ENCODE measurements at regions not wholly inside any gene's neighbourhood (a gene's known extent, or its start where the extent isn't known, plus 50 kb on each side); places are given as distances from the start of the nearest gene placed in this dataset.

DNA sequence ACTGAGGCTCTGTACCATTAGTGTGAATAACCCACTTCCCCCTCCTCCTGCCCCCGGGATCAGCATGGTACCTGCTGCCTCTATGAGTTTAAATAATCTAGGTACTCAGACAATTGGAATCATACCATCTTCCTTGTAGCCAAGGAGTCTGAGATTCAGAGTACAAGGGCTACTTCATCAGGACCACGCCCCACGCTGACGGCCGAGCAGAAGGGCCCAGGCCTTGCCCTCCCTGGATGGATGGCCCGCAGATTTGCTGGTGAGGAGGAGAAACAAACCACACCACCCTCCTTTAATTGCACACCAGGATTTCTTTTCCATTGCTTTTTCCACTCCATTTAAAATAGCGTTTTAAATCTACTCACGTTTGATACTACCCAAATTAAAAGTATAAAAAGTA, 649.9 kb upstream of the ADARB2 start:
- no peak for DNase-seq (ENCODE audit: low spot score)
- in situ Hi-C loops (cut with MboI; ENCODE audit: low pct_unique_long_range_greater_than_20kb, low sequenced_read_pairs, unreplicated experiment) = no loop called here
- TF ChIP-seq, protein P1, sequence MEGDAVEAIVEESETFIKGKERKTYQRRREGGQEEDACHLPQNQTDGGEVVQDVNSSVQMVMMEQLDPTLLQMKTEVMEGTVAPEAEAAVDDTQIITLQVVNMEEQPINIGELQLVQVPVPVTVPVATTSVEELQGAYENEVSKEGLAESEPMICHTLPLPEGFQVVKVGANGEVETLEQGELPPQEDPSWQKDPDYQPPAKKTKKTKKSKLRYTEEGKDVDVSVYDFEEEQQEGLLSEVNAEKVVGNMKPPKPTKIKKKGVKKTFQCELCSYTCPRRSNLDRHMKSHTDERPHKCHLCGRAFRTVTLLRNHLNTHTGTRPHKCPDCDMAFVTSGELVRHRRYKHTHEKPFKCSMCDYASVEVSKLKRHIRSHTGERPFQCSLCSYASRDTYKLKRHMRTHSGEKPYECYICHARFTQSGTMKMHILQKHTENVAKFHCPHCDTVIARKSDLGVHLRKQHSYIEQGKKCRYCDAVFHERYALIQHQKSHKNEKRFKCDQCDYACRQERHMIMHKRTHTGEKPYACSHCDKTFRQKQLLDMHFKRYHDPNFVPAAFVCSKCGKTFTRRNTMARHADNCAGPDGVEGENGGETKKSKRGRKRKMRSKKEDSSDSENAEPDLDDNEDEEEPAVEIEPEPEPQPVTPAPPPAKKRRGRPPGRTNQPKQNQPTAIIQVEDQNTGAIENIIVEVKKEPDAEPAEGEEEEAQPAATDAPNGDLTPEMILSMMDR (IDR thresholded peaks at IDR 0.05; ENCODE audit: extremely low read depth, insufficient read depth, missing control alignments) = no peak

DNA sequence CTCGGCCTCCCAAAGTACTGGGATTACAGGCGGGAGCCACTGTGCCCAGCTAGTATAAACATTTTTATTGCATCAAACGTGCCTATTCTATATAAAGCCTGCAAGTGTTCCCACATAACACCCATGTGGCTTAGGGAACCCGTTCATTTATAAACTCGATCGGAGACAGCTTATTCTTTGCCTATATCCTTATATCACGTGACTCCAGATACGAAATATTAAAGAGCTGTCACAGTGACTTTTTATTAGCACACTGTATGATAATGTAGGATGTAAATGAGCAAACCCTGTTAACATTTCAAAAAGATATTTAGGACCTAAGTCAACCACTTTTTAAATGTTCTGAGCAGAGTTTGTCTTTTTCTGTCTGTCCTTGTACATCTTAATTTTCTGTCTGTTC, 642.9 kb upstream of the ADARB2 start:
- TF ChIP-seq, protein P1 (IDR thresholded peaks at IDR 0.05; ENCODE audit: extremely low read depth, insufficient read depth, missing control alignments) = no peak
- no peak for DNase-seq (ENCODE audit: low spot score)
- in situ Hi-C loops (cut with MboI; ENCODE audit: low pct_unique_long_range_greater_than_20kb, low sequenced_read_pairs, unreplicated experiment) = no loop called here

DNA sequence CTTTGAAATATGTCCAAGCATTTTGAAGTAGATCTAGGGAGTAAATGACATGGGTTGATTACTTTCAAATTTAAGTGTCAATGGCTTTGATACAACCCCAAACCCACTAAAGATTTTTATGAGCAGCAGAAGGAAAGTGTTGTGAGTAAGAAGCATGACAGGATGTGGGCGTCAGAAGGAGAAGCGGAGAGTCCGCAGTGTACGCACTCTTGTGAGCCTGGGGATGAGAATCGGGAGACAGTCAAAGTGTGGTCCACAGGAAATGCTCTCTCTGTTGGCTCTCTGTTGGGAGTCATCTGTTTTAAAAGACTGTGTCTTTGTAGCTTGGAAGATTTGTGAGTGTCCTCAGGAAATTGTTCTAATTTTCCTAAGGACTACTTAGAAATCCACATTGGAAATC, 629.8 kb upstream of the ADARB2 start:
- TF ChIP-seq, protein P1 (IDR thresholded peaks at IDR 0.05; ENCODE audit: extremely low read depth, insufficient read depth, missing control alignments) = no peak
- no peak for DNase-seq (ENCODE audit: low spot score)
- in situ Hi-C loops (cut with MboI; ENCODE audit: low pct_unique_long_range_greater_than_20kb, low sequenced_read_pairs, unreplicated experiment) = no loop called here

DNA sequence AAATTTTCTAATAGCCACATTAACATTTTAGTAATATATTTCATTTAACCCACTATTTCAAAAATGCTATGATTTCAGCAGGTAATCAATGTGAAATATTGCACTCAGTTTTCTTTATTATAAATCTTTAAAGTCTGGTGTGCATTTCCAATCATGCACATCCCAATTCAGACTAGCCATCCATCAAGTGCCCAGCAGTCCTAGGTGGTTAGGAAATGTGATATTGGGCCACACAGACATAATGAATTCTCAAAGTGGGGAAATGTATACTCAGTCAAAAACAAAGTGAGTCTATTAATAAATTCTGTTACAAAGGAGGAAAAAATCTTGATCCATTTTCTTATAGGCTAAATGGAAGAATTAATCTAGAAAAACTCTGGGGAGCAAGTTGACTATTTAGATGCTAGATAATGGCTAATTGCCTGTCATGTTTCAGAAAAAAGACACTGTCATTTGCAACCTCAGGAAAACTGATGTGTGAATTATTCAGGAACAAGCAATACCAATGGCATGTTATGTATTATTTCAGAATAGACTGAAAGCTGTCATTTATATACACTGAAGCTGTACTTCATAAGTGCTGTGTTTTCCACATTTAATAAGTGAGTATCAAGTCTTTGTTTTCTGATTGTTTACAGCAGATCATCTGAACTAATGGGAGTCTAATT, 629.1 kb upstream of the ADARB2 start:
- no peak for DNase-seq (ENCODE audit: low spot score)
- in situ Hi-C loops (cut with MboI; ENCODE audit: low pct_unique_long_range_greater_than_20kb, low sequenced_read_pairs, unreplicated experiment) = no loop called here
- TF ChIP-seq, protein P1 (IDR thresholded peaks at IDR 0.05; ENCODE audit: extremely low read depth, insufficient read depth, missing control alignments) = no peak

DNA sequence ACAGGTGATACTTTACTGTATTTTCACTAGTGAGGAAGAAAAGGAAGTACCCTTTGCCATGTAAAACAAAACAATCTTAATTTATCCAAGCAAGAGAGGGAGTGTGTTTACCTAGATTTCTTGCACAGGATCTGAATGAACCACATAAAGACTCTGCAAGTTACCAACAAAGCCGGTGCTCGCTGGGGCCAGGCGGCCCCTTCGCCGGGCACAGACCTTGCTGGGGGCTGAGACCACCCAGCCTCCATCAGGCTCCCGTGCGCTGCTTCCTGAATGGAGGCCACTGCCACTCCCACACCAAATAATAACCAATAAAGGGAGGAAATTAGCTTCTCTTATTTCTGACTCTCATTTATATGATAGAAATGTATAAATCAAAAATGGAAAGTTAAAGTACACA, 625.0 kb upstream of the ADARB2 start:
- in situ Hi-C loops (cut with MboI; ENCODE audit: low pct_unique_long_range_greater_than_20kb, low sequenced_read_pairs, unreplicated experiment) = no loop called here
- DNase-seq (ENCODE audit: low spot score) = no peak
- TF ChIP-seq, protein P1 (IDR thresholded peaks at IDR 0.05; ENCODE audit: extremely low read depth, insufficient read depth, missing control alignments) = no peak

DNA sequence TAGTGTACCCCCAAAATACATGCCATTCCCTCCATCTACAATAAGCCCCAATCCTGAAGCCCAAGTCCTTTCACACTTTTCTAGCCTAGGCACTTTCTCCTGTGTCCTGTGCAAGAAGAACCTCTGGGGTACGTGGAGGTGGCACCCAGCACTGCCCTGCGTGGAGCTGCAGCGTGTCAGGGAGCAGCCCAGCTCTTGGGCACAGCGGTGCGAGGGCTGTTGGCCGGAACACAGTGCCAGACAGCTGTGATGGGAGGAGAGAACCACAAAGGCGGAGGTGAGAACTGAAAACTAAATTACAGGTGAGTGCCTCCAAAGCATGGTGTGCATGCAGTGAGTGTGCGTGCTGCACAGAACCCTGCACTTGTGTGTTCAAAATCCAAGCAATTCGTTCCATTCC, 621.3 kb upstream of the ADARB2 start:
- TF ChIP-seq, protein P1 (IDR thresholded peaks at IDR 0.05; ENCODE audit: extremely low read depth, insufficient read depth, missing control alignments) = no peak
- no peak for DNase-seq (ENCODE audit: low spot score)
- in situ Hi-C loops (cut with MboI; ENCODE audit: low pct_unique_long_range_greater_than_20kb, low sequenced_read_pairs, unreplicated experiment) = no loop called here

All from GM13977 (cell line).